ENCODE measurements at regions not wholly inside any gene's neighbourhood (a gene's known extent, or its start where the extent isn't known, plus 50 kb on each side); places are given as distances from the start of the nearest gene placed in this dataset.

GRCh38 chr15:25613134-25613533, 174.3 kb upstream of the UBE3A start (continued):
- no peak for TF ChIP-seq ZNF462 (CRISPR knock-in tag; IDR thresholded peaks at IDR 0.05)

GRCh38 chr15:25611603-25612002, 172.8 kb upstream of the UBE3A start:
- H3K79me2 ChIP-seq (replicated peaks; ENCODE audit: insufficient read depth): no peaks in the 10 kb centered on the region
- H3K36me3 ChIP-seq (ENCODE audit: insufficient read depth): no peaks in the 10 kb centered on the region
- H3K9me3 Mint-ChIP-seq: no peaks in the 10 kb centered on the region
- no peak overlapping the region for H3K27ac Mint-ChIP-seq
- no peak overlapping the region for H3K4me3 ChIP-seq
- DNase-seq (ENCODE audit: low spot score): no peak
- H3K36me3 Mint-ChIP-seq (ENCODE audit: low read depth): no peaks in the 10 kb centered on the region
- TF ChIP-seq STAT1 (IDR thresholded peaks at IDR 0.05; ENCODE audit: unreplicated experiment) (no peak), POLR2AphosphoS5 (IDR thresholded peaks at IDR 0.05; ENCODE audit: low read depth) (no peak), EZH2 (IDR thresholded peaks at IDR 0.05; ENCODE audit: low read depth, unreplicated experiment) (no peak)
- TF ChIP-seq, protein P1, sequence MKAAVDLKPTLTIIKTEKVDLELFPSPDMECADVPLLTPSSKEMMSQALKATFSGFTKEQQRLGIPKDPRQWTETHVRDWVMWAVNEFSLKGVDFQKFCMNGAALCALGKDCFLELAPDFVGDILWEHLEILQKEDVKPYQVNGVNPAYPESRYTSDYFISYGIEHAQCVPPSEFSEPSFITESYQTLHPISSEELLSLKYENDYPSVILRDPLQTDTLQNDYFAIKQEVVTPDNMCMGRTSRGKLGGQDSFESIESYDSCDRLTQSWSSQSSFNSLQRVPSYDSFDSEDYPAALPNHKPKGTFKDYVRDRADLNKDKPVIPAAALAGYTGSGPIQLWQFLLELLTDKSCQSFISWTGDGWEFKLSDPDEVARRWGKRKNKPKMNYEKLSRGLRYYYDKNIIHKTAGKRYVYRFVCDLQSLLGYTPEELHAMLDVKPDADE (IDR thresholded peaks at IDR 0.05): no peak
- no peaks in the 10 kb centered on the region for H3F3A ChIP-seq (replicated peaks; ENCODE audit: low read depth)
- H3K4me1 Mint-ChIP-seq: no peaks in the 10 kb centered on the region; the same call in 2 of the 3 replicates
- no peaks in the 10 kb centered on the region for H3K9me2 ChIP-seq (ENCODE audit: insufficient read depth)
- no peaks in the 10 kb centered on the region for H3K27me3 ChIP-seq (ENCODE audit: insufficient read depth)
- peak overlapping the region; percentile 92; the same call in 1 of the 2 replicates for H2AFZ ChIP-seq
- no peak overlapping the region for H3K4me3 Mint-ChIP-seq
- no peaks in the 10 kb centered on the region for H3K4me1 ChIP-seq (ENCODE audit: insufficient read depth)
- H3K4me2 ChIP-seq: no peak overlapping the region
- no peak for ATAC-seq
- H3K27ac ChIP-seq (ENCODE audit: low read depth): no peak overlapping the region
- H3K27me3 Mint-ChIP-seq (ENCODE audit: insufficient read depth, low read depth, poor library complexity): peaks cover 5% of the 10 kb centered on the region
- no peaks in the 10 kb centered on the region for H4K20me1 ChIP-seq (replicated peaks; ENCODE audit: insufficient read depth)

Measured in GM23338 (cell line).